IMR-90 (cell line): ENCODE measurements at regions not wholly inside any gene's neighbourhood (a gene's known extent, or its start where the extent isn't known, plus 50 kb on each side); places are given as distances from the start of the nearest gene placed in this dataset.

Experiments
- ATAC-seq: fragments of 200-7000 bp; cut with Tn5 transposase; 2 replicates; pipeline ENCODE4 v1.9.1; 2020; ENCODE audit warnings: low read depth, mild to moderate bottlenecking, moderate library complexity
- BruUV-seq: library from RNA; stranded (reverse); fragments of 400-500 nt; replicated peaks from 2 replicates; lab custom pipeline; 2021; lab: Mats Ljungman, UMichigan
- CTCF ChIA-PET: fragments of 300-600 bp; formaldehyde crosslinking; extraction: SDS; loops from one replicate; lab custom pipeline; 2021; ENCODE audit warnings: antibody characterized with exemption; lab: Yijun Ruan, JAX
- POLR2A ChIA-PET: fragments of 300-600 bp; sonication (Branson Sonifier 250); formaldehyde crosslinking; loops from one replicate; lab custom pipeline; 2022; ENCODE audit warnings: antibody characterized with exemption; ENCODE audit not compliant: unreplicated experiment; lab: Charles Lee
- DNase-seq: peaks from one replicate; pipeline ENCODE4 v3.0.0; 2013
- H2AFZ ChIP-seq: replicated peaks from 2 replicates; pipeline ENCODE3; 2013; ENCODE audit warnings: low read length, mild to moderate bottlenecking; ENCODE audit not compliant: poor library complexity
- H2AK5ac ChIP-seq: 2 replicates; pipeline ENCODE4 v1.6.1; 2013; ENCODE audit warnings: low read depth, low read length, inconsistent platforms
- H2AK9ac ChIP-seq: replicated peaks from 2 replicates; pipeline ENCODE3; 2013; ENCODE audit warnings: mild to moderate bottlenecking, low read depth, low read length, moderate library complexity; ENCODE audit not compliant: poor library complexity
- H2BK120ac ChIP-seq: 2 replicates; pipeline ENCODE4 v1.6.1; 2013; ENCODE audit warnings: low read depth, low read length, inconsistent platforms
- H2BK15ac ChIP-seq: 3 replicates; pipeline ENCODE4 v1.6.1; 2013; ENCODE audit warnings: low read depth, low read length, inconsistent platforms
- H2BK20ac ChIP-seq: 2 replicates; pipeline ENCODE4 v1.6.1; 2013; ENCODE audit warnings: low read depth, mild to moderate bottlenecking, inconsistent platforms, low read length, moderate library complexity
- H2BK5ac ChIP-seq: 2 replicates; pipeline ENCODE4 v1.6.1; 2013; ENCODE audit warnings: mild to moderate bottlenecking, low read depth, low read length, inconsistent platforms; ENCODE audit not compliant: poor library complexity, severe bottlenecking
- H3K14ac ChIP-seq: replicated peaks from 2 replicates; pipeline ENCODE4 v1.6.1; 2013; ENCODE audit warnings: low read depth, low read length, inconsistent platforms
- H3K18ac ChIP-seq: 2 replicates; pipeline ENCODE4 v1.6.1; 2013; ENCODE audit warnings: low read depth, low read length, control low read depth
- H3K23ac ChIP-seq: 2 replicates; pipeline ENCODE4 v1.6.1; 2013; ENCODE audit warnings: low read depth, low read length, inconsistent platforms
- H3K27ac ChIP-seq: 2 replicates; pipeline ENCODE4 v1.5.1; 2013; ENCODE audit warnings: mild to moderate bottlenecking, control low read depth, low read length; ENCODE audit not compliant: insufficient read depth
- H3K27me3 ChIP-seq: 2 replicates; pipeline ENCODE4 v1.6.1; 2013; ENCODE audit warnings: low read length; ENCODE audit not compliant: control insufficient read depth, insufficient read depth
- H3K36me3 ChIP-seq: 2 replicates; pipeline ENCODE4 v1.6.1; 2013; ENCODE audit warnings: low read length, mixed read lengths; ENCODE audit not compliant: control insufficient read depth, insufficient read depth
- H3K4ac ChIP-seq: 2 replicates; pipeline ENCODE4 v1.6.1; 2013; ENCODE audit warnings: low read depth, low read length, inconsistent platforms
- H3K4me1 ChIP-seq: 2 replicates; pipeline ENCODE4 v1.6.1; 2013; ENCODE audit warnings: low read length, mixed read lengths; ENCODE audit not compliant: control insufficient read depth, insufficient read depth
- H3K4me2 ChIP-seq: 2 replicates; pipeline ENCODE4 v1.6.1; 2013; ENCODE audit warnings: low read depth, mild to moderate bottlenecking, control low read depth, low read length, moderate library complexity
- H3K4me3 ChIP-seq: 2 replicates; pipeline ENCODE4 v1.5.1; 2013; ENCODE audit warnings: low read depth, mild to moderate bottlenecking, control low read depth, low read length, moderate library complexity; ENCODE audit not compliant: insufficient read depth
- H3K56ac ChIP-seq: 2 replicates; pipeline ENCODE4 v1.6.1; 2013; ENCODE audit warnings: low read length, inconsistent platforms; ENCODE audit not compliant: insufficient read depth; ENCODE audit errors: extremely low read depth
- H3K79me1 ChIP-seq, 2 experiments: 2 replicates each; pipeline ENCODE4 v1.6.1; 2013; ENCODE audit warnings: low read length in 2 of 2, inconsistent platforms in 1 of 2, low read depth in 1 of 2
- H3K9ac ChIP-seq: 2 replicates; pipeline ENCODE4 v1.6.1; 2013; ENCODE audit warnings: low read depth, low read length, control low read depth
- H3K9me1 ChIP-seq: 2 replicates; pipeline ENCODE4 v1.6.1; 2013; ENCODE audit warnings: low read length, inconsistent platforms; ENCODE audit not compliant: insufficient read depth
- H3K9me3 ChIP-seq: 2 replicates; pipeline ENCODE4 v1.6.1; 2013; ENCODE audit warnings: low read length; ENCODE audit not compliant: control insufficient read depth, insufficient read depth
- H4K20me1 ChIP-seq: 2 replicates; pipeline ENCODE4 v1.6.1; 2013; ENCODE audit warnings: low read length, inconsistent platforms; ENCODE audit not compliant: insufficient read depth
- H4K5ac ChIP-seq: 2 replicates; pipeline ENCODE4 v1.6.1; 2013; ENCODE audit warnings: mild to moderate bottlenecking, low read depth, low read length, control low read depth
- H4K8ac ChIP-seq, 2 experiments: 2 replicates each; pipeline ENCODE4 v1.6.1; 2013; ENCODE audit warnings: low read depth in 2 of 2, low read length in 2 of 2, control low read depth in 1 of 2, inconsistent platforms in 1 of 2
- H4K91ac ChIP-seq: 2 replicates; pipeline ENCODE4 v1.6.1; 2013; ENCODE audit warnings: low read depth, low read length, inconsistent platforms; ENCODE audit not compliant: insufficient read depth
- CHD1 ChIP-seq: IDR thresholded peaks from 2 replicates; pipeline ENCODE4 v1.6.1; 2012; ENCODE audit warnings: low read depth, low read length, improper control_type of control experiment
- FOS ChIP-seq: fragments of 150-350 bp; IDR thresholded peaks from 2 replicates; pipeline ENCODE4 v1.6.1; 2016; ENCODE audit warnings: low read depth, low read length
- MAFK ChIP-seq: IDR thresholded peaks from 2 replicates; pipeline ENCODE4 v1.6.1; 2012; ENCODE audit warnings: low read depth, low read length, improper control_type of control experiment
- MAZ ChIP-seq: IDR thresholded peaks from 2 replicates; pipeline ENCODE4 v1.6.1; 2012; ENCODE audit warnings: low read depth, mild to moderate bottlenecking, low read length, improper control_type of control experiment, moderate library complexity, borderline replicate concordance
- MXI1 ChIP-seq: IDR thresholded peaks from 2 replicates; pipeline ENCODE4 v1.6.1; 2012; ENCODE audit warnings: low read depth, mild to moderate bottlenecking, low read length, moderate library complexity, borderline replicate concordance
- NFE2L2 ChIP-seq: fragments of 150-350 bp; IDR thresholded peaks from 2 replicates; pipeline ENCODE4 v1.6.1; 2016; ENCODE audit warnings: low read depth, mild to moderate bottlenecking, low read length
- POLR2A ChIP-seq: IDR thresholded peaks from 2 replicates; pipeline ENCODE4 v1.6.1; 2012; ENCODE audit warnings: mild to moderate bottlenecking, low read depth, low read length
- RAD21 ChIP-seq: IDR thresholded peaks from 2 replicates; pipeline ENCODE4 v1.6.1; 2012; ENCODE audit warnings: low read length, improper control_type of control experiment
- SMC3 ChIP-seq: fragments of 150-350 bp; IDR thresholded peaks from 2 replicates; pipeline ENCODE4 v1.6.1; 2016; ENCODE audit warnings: low read depth, mild to moderate bottlenecking, antibody characterized with exemption, low read length, moderate library complexity
- WGBS, 2 experiments: methylation state at CpG; one replicate each; pipeline versions ENCODE4 v1.1.5 to v1.1.7; 2013; ENCODE audit warnings: missing lambda C conversion rate in 2 of 2; ENCODE audit not compliant: insufficient read length in 1 of 2; ENCODE audit errors: extremely low coverage in 2 of 2; 5-methylcytosine and 5-hydroxymethylcytosine counted together
- dilution Hi-C: fragments of 300-500 bp; cut with HindIII; formaldehyde crosslinking; loops from one replicate; pipeline ENCODE4 v1.14.3; 2018; ENCODE audit warnings: low sequenced_read_pairs; ENCODE audit not compliant: unreplicated experiment
- in situ Hi-C: fragments of 300-500 bp; cut with MboI; formaldehyde crosslinking; loops from 3 replicates; pipeline ENCODE4 v1.14.3; 2019; ENCODE audit warnings: low sequenced_read_pairs, inconsistent platforms, mixed read lengths
- intact Hi-C: fragments of 100-400 bp; cut with micrococcal nuclease; formaldehyde crosslinking; loops from 2 replicates; pipeline ENCODE4 v1.10.0; 2022

- Histone ChIP-seq H3K4me3 (no peak overlapping the region), H4K20me1 (no peaks in the 10 kb centered on the region), H3K9me3 (no peaks in the 10 kb centered on the region), H3K18ac (no peak overlapping the region), H3K4me1 (no peaks in the 10 kb centered on the region), H2AK5ac (no peak overlapping the region), H2BK15ac (no peak overlapping the region), H4K91ac (no peak overlapping the region), H3K79me1 (no peaks in the 10 kb centered on the region), H2AK9ac (no peak overlapping the region), H2AFZ (no peak overlapping the region), H2BK20ac (no peak overlapping the region), H3K4ac (no peak overlapping the region), H3K27ac (no peak overlapping the region), H2BK5ac (no peak overlapping the region), H3K14ac (no peak overlapping the region), H3K56ac (no peak overlapping the region), H3K36me3 (no peaks in the 10 kb centered on the region), H3K4me2 (no peak overlapping the region), H3K9ac (no peak overlapping the region), H3K27me3 (peaks cover 4% of the 10 kb centered on the region; the same call in 1 of the 2 replicates), H4K5ac (no peak overlapping the region), H2BK120ac (no peak overlapping the region), H3K23ac (no peak overlapping the region), H3K9me1 (no peaks in the 10 kb centered on the region), H4K8ac (no peak overlapping the region)
- WGBS, 2 experiments = no CpG with 5 or more reads among the region's 2 CpGs
- ATAC-seq = no peak
- dilution Hi-C loops = no loop called here
- BruUV-seq = no TSS peak
- in situ Hi-C loops = no loop called here
- no peak for DNase-seq
- intact Hi-C loops = no loop called here
- TF ChIP-seq RAD21 = no peak
- no peak for TF ChIP-seq MXI1
- TF ChIP-seq CHD1 = no peak
- no peak for TF ChIP-seq MAZ
- TF ChIP-seq FOS = no peak
- TF ChIP-seq NFE2L2 = no peak
- TF ChIP-seq SMC3 = no peak
- no peak for TF ChIP-seq POLR2A
- TF ChIP-seq MAFK = no peak
- POLR2A ChIA-PET = no interaction called here
- CTCF ChIA-PET = interaction anchor here (0.6 kb wide), 3 partner anchors 451 to 1349 kb away, joined by 4 to 9 read pairs (median 5); no protein-coding TSS in a partner anchor
Measured at GRCh38 chr3:70620367-70620766, 307.9 kb upstream of the MDFIC2 start.
